ENCODE measurements at regions not wholly inside any gene's neighbourhood (a gene's known extent, or its start where the extent isn't known, plus 50 kb on each side); places are given as distances from the start of the nearest gene placed in this dataset.

DNA sequence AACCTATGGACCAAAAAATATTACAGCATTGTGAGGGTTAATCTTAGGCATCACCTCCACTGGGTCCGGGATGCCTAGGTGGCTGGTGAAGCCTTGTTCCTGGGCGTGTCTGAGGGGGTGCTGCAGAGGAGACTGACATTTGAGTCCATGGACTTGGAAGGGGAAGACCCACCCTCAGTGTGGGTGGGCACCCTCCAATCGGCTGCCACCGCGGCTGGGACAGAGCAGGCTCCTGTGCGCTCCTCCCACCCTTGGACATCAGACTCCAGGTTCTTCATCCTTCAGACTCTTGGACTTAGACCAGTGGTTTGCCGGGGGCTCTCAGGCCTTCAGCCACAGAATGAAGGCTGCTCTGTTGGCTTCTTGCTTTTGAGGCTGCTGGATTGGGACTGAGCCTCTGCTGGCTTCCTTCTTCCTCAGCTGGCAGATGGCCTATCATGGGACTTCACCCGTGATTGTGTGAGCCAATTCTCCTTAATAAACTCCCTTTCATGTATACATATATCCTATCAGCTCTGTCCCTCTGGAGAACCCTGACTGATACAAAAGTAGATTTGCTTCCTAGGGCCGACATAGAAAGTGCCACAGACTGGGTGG, 113.1 kb downstream of the TTLL2 start:
- no peaks in the 10 kb centered on the region for H3K9me3 Mint-ChIP-seq
- no peak overlapping the region for H3K4me3 Mint-ChIP-seq
- H3K4me1 Mint-ChIP-seq: no peaks in the 10 kb centered on the region
- ChIA-PET CTCF (no interaction called here), POLR2A (no interaction called here)
- no peaks in the 10 kb centered on the region for H3K36me3 Mint-ChIP-seq (ENCODE audit: low read depth)
- H3K27ac Mint-ChIP-seq: no peak overlapping the region
- no peak for DNase-seq
- peaks cover 11% of the 10 kb centered on the region for H3K27me3 Mint-ChIP-seq

- Mint-ChIP-seq H3K4me1 (no peaks in the 10 kb centered on the region), H3K27me3 (peaks cover 11% of the 10 kb centered on the region), H3K9me3 (no peaks in the 10 kb centered on the region), H3K4me3 (no peak overlapping the region), H3K36me3 (ENCODE audit: low read depth) (no peaks in the 10 kb centered on the region), H3K27ac (no peak overlapping the region)
- POLR2A ChIA-PET: no interaction called here
- CTCF ChIA-PET: no interaction called here
- DNase-seq: no peak
Measured at GRCh38 chr6:167441715-167442206, 116.9 kb downstream of the TTLL2 start.

DNA sequence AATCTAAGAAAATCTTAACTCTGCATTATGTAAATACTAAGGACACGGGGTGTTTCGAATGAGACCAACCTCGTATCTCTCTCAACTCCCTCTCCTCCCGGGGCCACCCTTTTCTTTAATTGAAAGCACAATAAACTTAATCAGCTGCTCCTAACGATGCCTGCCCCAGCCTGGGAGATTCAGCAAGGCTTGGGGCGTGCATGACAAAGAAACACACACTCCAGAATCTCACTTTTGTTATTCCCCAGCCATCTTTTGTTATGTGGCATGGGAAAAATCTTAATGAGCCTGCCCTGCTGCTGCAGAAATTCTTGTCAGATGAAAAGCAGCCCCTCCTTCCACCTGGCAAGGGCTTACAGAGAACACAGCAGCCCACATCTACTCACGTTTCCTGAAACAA, 117.4 kb downstream of the TTLL2 start:
- Mint-ChIP-seq H3K27me3 (peaks cover 11% of the 10 kb centered on the region), H3K36me3 (ENCODE audit: low read depth) (no peaks in the 10 kb centered on the region), H3K4me1 (no peaks in the 10 kb centered on the region), H3K4me3 (no peak overlapping the region), H3K27ac (no peak overlapping the region), H3K9me3 (no peaks in the 10 kb centered on the region)
- ChIA-PET POLR2A (no interaction called here), CTCF (no interaction called here)
- DNase-seq: no peak

GRCh38 chr6:167442796-167443680, 118.2 kb downstream of the TTLL2 start:
- H3K4me1 Mint-ChIP-seq: no peaks in the 10 kb centered on the region
- no peak for DNase-seq
- H3K36me3 Mint-ChIP-seq (ENCODE audit: low read depth): no peaks in the 10 kb centered on the region
- H3K4me3 Mint-ChIP-seq: no peak overlapping the region
- ChIA-PET CTCF (no interaction called here), POLR2A (no interaction called here)
- no peaks in the 10 kb centered on the region for H3K9me3 Mint-ChIP-seq
- H3K27me3 Mint-ChIP-seq: peaks cover 11% of the 10 kb centered on the region
- no peak overlapping the region for H3K27ac Mint-ChIP-seq

- ChIA-PET CTCF (no interaction called here), POLR2A (no interaction called here)
- H3K4me1 Mint-ChIP-seq: no peaks in the 10 kb centered on the region
- no peaks in the 10 kb centered on the region for H3K9me3 Mint-ChIP-seq
- DNase-seq: no peak
- peaks cover 8% of the 10 kb centered on the region for H3K27me3 Mint-ChIP-seq
- H3K4me3 Mint-ChIP-seq: no peak overlapping the region
- H3K27ac Mint-ChIP-seq: no peak overlapping the region
- no peaks in the 10 kb centered on the region for H3K36me3 Mint-ChIP-seq (ENCODE audit: low read depth)
Measured at GRCh38 chr6:167444602-167445346, 119.9 kb downstream of the TTLL2 start.

DNA sequence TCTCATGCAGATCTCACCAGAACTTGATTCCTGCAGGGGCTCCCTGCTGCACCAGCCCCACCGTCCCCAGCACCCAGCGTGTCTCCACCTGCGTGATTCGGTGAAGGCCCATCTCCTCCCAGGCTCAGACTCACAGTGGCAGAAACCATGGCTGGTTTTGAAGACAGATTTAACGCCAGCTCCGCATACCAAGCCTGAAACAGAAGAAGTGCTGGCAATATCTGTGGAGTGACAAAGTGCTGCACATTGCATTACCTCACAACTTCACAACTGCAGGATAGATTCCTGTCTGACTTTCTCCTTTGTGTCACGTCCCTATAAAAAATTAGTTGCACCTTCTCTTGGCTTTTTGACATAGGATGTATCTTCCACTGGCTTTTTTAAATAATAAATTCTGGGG, 120.7 kb downstream of the TTLL2 start:
- Mint-ChIP-seq H3K9me3 (no peaks in the 10 kb centered on the region), H3K4me1 (no peaks in the 10 kb centered on the region), H3K4me3 (no peak overlapping the region), H3K27ac (no peak overlapping the region), H3K36me3 (ENCODE audit: low read depth) (no peaks in the 10 kb centered on the region), H3K27me3 (peaks cover 8% of the 10 kb centered on the region)
- CTCF ChIA-PET: no interaction called here
- POLR2A ChIA-PET: no interaction called here
- DNase-seq: no peak

DNA sequence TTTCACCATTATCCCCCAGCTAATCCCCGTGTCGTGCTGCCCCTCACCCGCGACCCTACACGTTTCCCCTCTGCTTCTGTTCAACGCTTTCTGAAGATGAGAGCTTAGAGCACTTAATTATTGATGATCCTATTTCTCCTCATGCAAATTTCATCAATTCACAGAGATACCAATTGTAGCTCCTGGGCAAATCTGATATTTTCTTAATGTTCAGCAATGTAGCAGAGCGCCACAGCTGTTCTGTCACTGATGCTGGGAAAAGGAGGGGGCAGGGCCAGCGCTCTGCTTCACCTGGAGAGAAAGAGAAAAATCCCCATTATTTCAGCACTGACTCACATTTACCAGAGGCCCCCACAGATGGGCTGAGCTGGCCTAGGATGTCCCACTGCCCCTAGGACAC, 121.2 kb downstream of the TTLL2 start:
- Mint-ChIP-seq H3K27ac (no peak overlapping the region), H3K9me3 (no peaks in the 10 kb centered on the region), H3K4me1 (no peaks in the 10 kb centered on the region), H3K36me3 (ENCODE audit: low read depth) (no peaks in the 10 kb centered on the region), H3K27me3 (peaks cover 8% of the 10 kb centered on the region), H3K4me3 (no peak overlapping the region)
- CTCF ChIA-PET: no interaction called here
- POLR2A ChIA-PET: no interaction called here
- no peak for DNase-seq

- DNase-seq: no peak
- no peak overlapping the region for H3K27ac Mint-ChIP-seq
- POLR2A ChIA-PET: no interaction called here
- CTCF ChIA-PET: no interaction called here
- H3K9me3 Mint-ChIP-seq: no peaks in the 10 kb centered on the region
- no peak overlapping the region for H3K4me3 Mint-ChIP-seq
- peaks cover 5% of the 10 kb centered on the region for H3K27me3 Mint-ChIP-seq
- H3K4me1 Mint-ChIP-seq: no peaks in the 10 kb centered on the region
- H3K36me3 Mint-ChIP-seq (ENCODE audit: low read depth): no peaks in the 10 kb centered on the region
Measured at GRCh38 chr6:167446971-167447370, 122.1 kb downstream of the TTLL2 start.

DNA sequence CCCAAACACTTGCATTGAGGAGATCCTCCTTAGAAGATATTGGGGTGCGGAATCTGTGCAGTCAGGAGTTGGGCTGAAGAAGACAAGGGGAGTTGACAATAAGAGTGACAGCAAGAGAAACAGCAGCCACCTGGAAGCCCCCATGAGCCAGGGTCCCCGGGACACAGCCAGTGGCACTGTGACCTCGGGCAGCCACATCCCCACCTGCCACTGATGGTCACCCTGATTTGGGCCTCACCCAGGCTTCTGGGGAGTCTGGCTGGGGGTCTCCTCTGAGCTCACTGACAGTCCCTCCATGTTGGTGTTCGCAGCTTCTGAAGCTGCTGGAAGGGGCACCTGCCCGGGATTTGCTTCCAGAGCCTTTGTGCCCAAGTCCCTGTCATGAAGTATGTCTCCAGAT, 123.5 kb downstream of the TTLL2 start:
- no peak overlapping the region for H3K27ac Mint-ChIP-seq
- no peaks in the 10 kb centered on the region for H3K36me3 Mint-ChIP-seq (ENCODE audit: low read depth)
- ChIA-PET POLR2A (no interaction called here), CTCF (no interaction called here)
- H3K27me3 Mint-ChIP-seq: no peaks in the 10 kb centered on the region
- H3K4me1 Mint-ChIP-seq: no peaks in the 10 kb centered on the region
- H3K4me3 Mint-ChIP-seq: no peak overlapping the region
- DNase-seq: no peak
- H3K9me3 Mint-ChIP-seq: no peaks in the 10 kb centered on the region

GRCh38 chr6:167449094-167449861, 124.4 kb downstream of the TTLL2 start:
- DNase-seq: no peak
- CTCF ChIA-PET: no interaction called here
- no peak overlapping the region for H3K27ac Mint-ChIP-seq
- POLR2A ChIA-PET: no interaction called here
- no peaks in the 10 kb centered on the region for H3K27me3 Mint-ChIP-seq
- H3K4me3 Mint-ChIP-seq: no peak overlapping the region
- no peaks in the 10 kb centered on the region for H3K36me3 Mint-ChIP-seq (ENCODE audit: low read depth)
- no peaks in the 10 kb centered on the region for H3K9me3 Mint-ChIP-seq
- H3K4me1 Mint-ChIP-seq: no peaks in the 10 kb centered on the region

GRCh38 chr6:167450626-167451025, 125.7 kb downstream of the TTLL2 start:
- CTCF ChIA-PET: no interaction called here
- Mint-ChIP-seq H3K4me1 (no peaks in the 10 kb centered on the region), H3K9me3 (no peaks in the 10 kb centered on the region), H3K27ac (no peak overlapping the region), H3K27me3 (no peaks in the 10 kb centered on the region), H3K4me3 (no peak overlapping the region), H3K36me3 (ENCODE audit: low read depth) (no peaks in the 10 kb centered on the region)
- no peak for DNase-seq
- POLR2A ChIA-PET: no interaction called here

GRCh38 chr6:167452338-167453081, 127.6 kb downstream of the TTLL2 start:
- Mint-ChIP-seq H3K9me3 (no peaks in the 10 kb centered on the region), H3K27ac (no peak overlapping the region), H3K4me3 (no peak overlapping the region), H3K4me1 (no peaks in the 10 kb centered on the region), H3K36me3 (ENCODE audit: low read depth) (no peaks in the 10 kb centered on the region), H3K27me3 (peaks cover 3% of the 10 kb centered on the region)
- no peak for DNase-seq
- ChIA-PET POLR2A (no interaction called here), CTCF (interaction anchor here (0.9 kb wide), 1 partner anchor 8 kb away, joined by 3 read pairs; no protein-coding TSS in a partner anchor)
